GM10266 (cell line): ENCODE measurements at regions not wholly inside any gene's neighbourhood (a gene's known extent, or its start where the extent isn't known, plus 50 kb on each side); places are given as distances from the start of the nearest gene placed in this dataset.
"Not testable (repeated sequence)": the region's sequence is repeated elsewhere in the genome, so short reads cannot be mapped to it uniquely, and the experiment has no call there.

Experiments
- DNase-seq: peaks from one replicate; pipeline ENCODE4 v3.0.0; 2012; ENCODE audit errors: extremely low spot score
- TF ChIP-seq, protein P1 (sequence below): IDR thresholded peaks from 2 replicates; pipeline ENCODE4 v1.5.1; 2012; ENCODE audit warnings: mild to moderate bottlenecking, low read depth; ENCODE audit not compliant: control insufficient read depth, insufficient read depth; ENCODE audit errors: missing control alignments

- DNase-seq, result no peak
- TF ChIP-seq, protein P1, sequence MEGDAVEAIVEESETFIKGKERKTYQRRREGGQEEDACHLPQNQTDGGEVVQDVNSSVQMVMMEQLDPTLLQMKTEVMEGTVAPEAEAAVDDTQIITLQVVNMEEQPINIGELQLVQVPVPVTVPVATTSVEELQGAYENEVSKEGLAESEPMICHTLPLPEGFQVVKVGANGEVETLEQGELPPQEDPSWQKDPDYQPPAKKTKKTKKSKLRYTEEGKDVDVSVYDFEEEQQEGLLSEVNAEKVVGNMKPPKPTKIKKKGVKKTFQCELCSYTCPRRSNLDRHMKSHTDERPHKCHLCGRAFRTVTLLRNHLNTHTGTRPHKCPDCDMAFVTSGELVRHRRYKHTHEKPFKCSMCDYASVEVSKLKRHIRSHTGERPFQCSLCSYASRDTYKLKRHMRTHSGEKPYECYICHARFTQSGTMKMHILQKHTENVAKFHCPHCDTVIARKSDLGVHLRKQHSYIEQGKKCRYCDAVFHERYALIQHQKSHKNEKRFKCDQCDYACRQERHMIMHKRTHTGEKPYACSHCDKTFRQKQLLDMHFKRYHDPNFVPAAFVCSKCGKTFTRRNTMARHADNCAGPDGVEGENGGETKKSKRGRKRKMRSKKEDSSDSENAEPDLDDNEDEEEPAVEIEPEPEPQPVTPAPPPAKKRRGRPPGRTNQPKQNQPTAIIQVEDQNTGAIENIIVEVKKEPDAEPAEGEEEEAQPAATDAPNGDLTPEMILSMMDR, result no peak
These were observed 191.6 kb upstream of the CTNND2 start for GRCh38 chr5:12095808-12096281.

DNA sequence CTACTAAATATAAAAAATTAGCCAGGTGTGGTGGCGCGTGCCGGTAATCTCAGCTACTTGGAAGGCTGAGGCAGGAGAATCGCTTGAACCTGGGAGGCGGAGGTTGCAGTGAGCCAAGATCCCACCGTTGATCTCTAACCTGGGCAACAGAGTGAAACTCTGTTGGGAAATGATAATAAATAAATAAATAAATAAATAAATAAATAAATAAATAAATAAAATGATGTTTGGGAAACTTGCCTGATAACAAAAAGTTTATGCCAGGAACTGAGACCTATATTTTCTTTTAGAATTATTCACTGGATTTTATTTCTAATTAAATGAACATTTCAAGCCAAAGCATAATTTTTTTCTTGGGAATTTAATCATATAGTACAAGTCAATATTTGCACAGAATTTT is 189.3 kb upstream of the CTNND2 start:
- DNase-seq, result no peak
- TF ChIP-seq, protein P1, result no peak

GRCh38 chr5:12080761-12081160 is 176.5 kb upstream of the CTNND2 start:
- TF ChIP-seq, protein P1, result no peak
- no peak for DNase-seq

- DNase-seq, result not testable (repeated sequence)
These were observed 174.0 kb upstream of the CTNND2 start for GRCh38 chr5:12078286-12078685.

DNA sequence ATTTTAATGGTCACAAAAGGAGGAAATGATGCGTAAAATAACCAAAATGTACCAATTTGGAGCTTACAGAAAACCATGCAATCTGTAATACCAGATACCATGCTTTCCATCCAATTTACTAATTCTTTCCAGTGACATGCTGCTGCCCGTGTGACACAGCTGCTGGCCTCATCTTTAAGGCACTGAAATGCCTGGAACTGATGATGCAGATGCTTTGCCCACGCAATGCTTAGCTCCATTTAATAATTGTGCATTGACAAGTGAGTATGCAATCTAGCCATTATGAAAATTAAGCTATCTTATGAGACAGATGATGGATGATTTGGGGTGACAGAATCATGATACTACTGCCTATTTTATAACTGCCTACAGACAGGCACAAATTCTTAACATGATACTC is 169.2 kb upstream of the CTNND2 start:
- DNase-seq, result no peak
- TF ChIP-seq, protein P1, result no peak

GRCh38 chr5:12072441-12072840 is 168.2 kb upstream of the CTNND2 start:
- DNase-seq, result no peak
- TF ChIP-seq, protein P1, result no peak

- DNase-seq, result no peak
- TF ChIP-seq, protein P1, result no peak
These were observed 167.2 kb upstream of the CTNND2 start for GRCh38 chr5:12071455-12071854.

- TF ChIP-seq, protein P1, result peak; percentile 58
- DNase-seq, result peak; percentile 8
These were observed 119.5 kb upstream of the CTNND2 start for GRCh38 chr5:12023614-12024241.
